DMS53 treated with DMSO at 0.1 percent for 48 hours (cell line): ENCODE measurements at regions not wholly inside any gene's neighbourhood (a gene's known extent, or its start where the extent isn't known, plus 50 kb on each side); places are given as distances from the start of the nearest gene placed in this dataset.

Source experiments
- DNase-seq: peaks from one replicate; lab custom pipeline; 2025; ENCODE audit not compliant: unreplicated experiment; lab: John Stamatoyannopoulos, UW

DNA sequence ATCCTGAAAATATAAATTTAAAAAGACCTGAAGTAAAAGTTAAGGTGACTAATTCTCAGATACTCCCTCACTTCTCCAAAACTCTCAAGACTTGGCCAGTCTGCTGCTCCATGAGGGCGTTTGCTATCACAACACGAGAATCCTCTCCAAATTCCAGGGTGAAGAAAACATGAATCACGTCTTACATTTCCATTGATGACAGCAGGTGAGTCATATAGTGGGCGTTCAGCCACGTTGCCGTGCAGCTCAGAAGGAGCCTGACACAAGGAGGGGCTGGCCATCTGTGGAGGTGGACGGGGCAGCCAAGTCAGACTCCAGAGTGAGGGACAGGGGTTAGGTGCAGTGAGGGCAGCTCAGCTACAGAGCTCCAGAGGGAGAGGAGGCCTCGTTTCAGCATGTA, 555.1 kb upstream of the ADAMTS16 start:
- DNase-seq = no peak

DNA sequence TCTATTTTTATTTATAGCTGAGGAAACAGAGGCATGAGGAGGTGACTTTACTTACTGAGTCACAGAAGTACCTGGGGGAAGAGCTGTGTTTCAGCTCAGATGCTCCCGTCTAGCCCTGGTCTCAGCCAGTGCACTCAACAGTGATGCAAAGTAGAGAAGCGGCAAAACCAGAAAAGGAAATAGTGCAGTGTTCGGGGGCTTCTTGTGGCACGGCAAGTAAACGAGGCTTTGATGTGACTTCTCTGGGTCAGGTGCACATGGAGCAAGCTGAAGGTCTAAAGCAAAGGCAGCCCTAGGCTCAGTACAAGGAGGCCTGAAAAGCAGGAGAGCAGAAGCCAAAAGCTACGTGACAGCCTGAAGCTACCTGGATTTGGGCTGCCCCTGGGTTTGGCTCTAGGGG, 526.7 kb upstream of the ADAMTS16 start:
- DNase-seq = no peak

DNA sequence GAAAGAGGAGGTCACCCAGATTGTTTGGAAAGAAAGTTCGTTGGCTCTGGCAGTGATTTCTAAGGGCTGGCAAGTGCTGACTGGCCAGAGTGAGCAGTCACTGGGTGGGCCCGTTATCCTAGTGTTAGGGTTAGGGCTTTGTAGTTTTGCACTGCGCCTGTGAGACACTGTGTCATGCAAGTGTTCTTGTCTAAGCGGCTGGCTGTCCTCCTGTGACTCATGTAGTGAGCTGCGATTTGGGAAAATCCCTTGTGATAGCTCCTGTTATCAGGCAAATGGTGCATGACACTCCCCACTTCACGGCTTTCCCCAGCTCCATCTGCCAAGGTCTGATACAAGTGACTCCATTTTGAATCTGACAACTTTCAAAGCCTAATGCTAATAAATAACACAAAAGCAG, 526.0 kb upstream of the ADAMTS16 start:
- peak; percentile 73 for DNase-seq

DNA sequence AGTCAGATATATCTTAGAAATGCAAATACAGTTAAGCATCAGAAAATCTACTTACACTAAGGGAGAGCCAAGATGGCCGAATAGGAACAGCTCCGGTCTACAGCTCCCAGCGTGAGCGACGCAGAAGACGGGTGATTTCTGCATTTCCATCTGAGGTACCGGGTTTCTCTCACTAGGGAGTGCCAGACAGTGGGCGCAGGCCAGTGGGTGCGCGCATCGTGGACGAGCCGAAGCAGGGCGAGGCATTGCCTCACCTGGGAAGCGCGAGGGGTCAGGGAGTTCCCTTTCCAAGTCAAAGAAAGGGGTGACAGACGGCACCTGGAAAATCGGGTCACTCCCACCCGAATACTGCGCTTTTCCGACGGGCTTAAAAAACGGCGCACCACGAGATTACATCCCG, 524.8 kb upstream of the ADAMTS16 start:
- DNase-seq = peak; percentile 46

DNA sequence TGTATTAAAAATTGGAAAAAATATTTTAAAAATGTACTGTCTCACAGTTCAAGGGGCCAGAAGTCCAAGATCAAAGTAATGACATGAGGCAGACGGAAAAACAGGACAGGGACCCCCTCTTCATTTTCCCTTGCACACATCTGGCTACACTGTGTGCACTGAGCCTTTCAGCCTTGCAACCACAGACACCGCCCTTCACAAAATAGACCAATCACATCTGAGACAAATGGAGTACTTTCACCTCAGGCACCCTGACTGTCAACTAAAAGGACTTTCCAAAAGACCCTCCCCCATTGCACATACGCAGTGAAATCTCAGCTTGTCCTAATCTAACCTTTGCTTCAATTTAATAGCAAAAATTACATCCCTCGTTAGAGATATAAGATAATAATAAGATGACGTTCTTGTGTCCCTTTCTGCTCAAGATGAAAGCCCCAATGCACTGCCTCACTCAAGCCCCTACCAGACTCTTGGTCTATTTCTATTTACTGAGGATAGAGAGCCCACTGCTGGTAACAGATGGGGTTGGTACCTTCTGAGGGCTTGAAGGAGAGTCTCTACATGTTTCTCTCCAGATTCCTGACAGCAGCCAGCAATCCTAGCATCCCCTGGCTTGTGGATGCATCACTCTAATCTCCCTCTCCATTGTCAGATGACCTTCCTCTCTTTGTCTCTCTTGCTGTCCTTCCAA, 514.8 kb upstream of the ADAMTS16 start:
- DNase-seq = no peak

DNA sequence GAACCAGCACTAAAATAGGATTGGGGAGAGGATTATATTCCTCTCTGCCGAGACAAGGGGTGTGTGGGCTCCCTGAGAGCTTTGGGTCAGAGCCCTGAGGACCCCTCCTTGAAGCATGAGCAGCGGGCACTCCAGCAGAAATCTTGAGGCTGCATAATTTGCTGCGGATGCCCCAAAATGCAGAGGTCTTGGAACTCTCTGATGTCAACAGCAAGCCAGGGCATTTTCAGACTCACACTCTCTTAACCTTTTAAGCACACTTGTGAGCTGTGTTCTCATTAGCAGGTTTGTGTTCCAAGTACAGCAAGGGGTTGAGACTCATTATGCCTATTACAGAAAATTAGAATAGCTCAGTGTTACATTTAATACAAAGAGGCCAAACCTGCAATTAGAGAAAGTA, 513.0 kb upstream of the ADAMTS16 start:
- no peak for DNase-seq

DNA sequence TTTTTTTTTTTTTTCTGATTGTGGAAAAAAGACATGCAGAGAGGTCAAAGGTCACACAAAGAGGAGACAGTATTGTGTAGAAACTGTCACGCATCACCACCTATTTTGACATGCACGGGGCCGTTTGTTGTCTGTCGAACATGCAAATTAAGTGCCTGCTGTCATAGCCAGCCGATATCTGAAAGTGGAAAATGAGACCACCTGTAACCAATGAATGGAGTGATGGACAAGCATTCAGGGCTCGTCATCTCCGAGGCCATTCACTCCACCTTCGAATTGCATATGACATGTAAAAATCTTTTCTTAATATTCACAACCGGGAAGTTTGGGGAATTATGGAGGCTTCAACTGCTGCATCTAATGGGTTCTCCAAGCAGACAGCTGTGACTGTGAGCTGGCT, 512.2 kb upstream of the ADAMTS16 start:
- DNase-seq = peak; percentile 81

DNA sequence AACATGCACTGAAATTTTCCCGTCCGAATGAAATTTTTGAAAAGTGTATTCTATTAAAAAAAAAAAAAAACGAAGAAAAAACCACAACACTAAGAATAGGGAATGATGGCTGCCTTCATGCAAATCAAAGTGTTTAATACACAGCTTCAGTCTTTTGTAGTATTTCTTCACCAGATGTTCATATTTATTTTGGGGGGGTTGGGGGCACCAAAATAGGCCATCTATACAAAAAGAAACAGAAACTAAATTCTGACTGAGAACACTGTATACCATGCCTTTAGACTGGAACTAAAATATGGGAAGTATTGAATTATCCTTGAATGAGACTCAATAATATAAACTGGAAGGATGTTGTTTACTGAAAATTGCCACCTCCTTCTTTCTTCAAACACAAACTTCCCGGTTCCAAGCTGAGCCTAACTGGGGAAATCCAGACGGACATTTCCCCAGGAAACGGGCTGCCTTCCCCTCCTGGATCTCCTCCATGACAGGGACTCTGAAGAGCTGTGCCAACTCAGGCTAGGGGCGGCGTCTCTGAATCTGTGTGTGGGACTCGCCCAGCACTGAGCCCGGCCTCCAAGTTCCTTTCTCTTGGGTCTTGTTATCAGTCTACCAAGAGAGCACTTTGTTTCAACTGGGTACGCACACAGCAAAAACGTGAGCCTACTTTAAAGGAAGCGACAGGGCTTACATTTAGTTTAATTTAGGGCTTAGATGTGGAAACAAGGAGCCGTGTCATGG, 511.3 kb upstream of the ADAMTS16 start:
- DNase-seq = peak; percentile 83

DNA sequence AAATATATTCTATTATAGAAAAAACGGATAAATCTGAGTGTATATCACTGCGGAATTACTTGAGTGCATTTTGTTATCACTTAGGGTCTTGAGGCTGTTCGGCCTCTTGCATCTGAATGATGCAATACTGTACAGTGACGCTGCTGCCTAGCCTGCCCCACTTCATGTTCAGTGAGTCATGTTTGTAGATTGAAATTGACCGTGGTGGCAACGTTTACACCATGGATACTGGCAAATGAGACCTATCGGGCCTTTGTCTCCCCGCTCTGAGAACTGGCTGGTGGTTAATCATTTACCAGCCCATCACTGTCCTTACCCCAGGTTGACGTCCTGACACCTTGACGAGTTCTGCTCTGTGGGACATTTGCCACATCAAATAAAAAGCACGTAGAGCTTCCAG, 510.1 kb upstream of the ADAMTS16 start:
- DNase-seq = peak; percentile 100

DNA sequence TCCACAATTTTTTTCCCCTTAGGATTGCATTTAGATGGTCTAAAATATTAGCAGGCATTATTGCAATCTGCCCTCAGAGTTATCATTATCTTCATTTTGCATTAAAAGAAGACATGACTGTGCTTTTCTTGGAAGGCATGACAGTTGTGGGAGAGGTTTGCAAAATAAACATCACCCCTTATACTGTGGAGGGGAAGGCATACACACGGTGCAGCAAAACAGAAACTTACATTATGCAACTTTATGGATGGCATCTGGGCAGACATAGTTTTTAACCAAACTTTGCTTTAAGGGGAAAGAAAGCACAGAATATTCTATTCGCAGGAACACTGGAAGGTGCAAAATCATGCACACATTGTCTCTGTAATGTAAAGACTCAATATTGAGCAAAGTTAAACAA, 505.8 kb upstream of the ADAMTS16 start:
- no peak for DNase-seq

DNA sequence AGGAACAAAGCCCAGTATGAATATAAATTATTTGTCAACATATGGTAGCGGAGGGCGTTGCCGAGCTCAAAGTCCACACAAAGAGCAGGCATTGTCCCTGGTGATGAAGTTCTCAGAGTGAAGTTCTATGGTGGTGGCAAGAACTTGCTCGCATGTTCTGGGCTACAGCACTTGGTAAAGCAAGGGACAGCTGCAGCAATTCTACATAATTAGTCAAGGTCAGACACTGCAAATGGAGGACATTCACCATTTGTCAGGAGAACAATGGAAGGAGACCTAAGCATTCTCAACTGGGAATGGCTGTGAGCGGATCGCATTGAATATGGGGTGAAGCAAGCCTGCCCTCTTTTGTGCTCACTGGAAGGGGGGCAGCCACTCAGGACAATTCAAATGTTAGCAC, 503.8 kb upstream of the ADAMTS16 start:
- no peak for DNase-seq

DNA sequence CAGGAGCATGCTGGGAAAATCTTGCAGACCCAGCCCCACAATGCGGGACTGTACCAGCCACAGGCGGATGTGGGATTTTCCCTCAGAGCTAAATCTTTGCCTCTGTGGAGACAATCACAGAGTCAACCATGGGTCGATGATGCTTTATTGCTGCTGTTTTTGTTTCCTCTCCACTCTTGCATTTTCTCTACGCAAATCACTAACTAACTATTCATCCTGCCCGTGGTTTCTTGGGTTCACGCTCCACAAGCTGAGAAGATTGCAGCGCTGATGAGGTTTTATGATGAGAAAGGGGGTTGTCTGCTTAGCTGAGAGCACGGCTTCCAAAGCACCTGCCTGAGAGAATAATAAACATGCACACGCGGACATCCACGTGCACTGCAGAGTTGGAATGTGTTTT, 500.2 kb upstream of the ADAMTS16 start:
- no peak for DNase-seq

DNA sequence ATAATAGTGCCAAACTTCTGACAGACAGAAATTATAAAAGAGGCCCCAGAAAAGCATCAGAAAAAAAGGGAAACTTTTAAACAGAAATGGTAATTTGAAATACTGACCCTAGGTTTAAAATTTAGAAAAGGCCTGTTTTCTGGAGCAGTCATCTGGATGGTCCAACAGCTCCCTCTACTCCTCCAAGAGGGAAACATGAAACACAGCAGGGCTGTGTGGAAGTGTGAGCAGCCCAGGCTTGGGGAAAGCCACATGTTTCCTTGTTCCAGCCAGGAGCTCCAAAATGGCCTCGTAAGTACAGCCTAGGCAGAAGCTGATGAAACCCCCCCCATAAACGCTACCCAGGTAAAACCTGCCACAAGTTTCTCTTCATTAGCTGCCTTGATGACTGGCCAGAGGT, 499.3 kb upstream of the ADAMTS16 start:
- DNase-seq = peak; percentile 85

DNA sequence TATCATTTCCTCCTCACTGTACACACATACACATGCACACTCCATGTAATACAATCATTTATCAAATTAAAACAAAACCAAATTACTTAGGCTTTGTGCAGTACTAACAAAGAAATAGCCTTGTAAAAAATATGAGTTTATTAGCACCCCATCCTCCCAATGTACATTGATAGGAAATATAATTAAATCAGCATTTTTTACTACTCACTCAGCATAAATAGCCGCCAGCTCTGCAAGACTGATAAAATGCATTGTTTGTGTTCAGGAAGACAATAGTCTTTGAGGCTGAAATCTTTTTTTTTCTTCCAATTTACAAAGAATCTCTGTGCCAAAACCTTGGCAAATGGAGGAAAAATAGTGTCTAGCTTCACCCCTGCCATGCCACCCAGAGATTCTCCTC, 497.6 kb upstream of the ADAMTS16 start:
- no peak for DNase-seq

DNA sequence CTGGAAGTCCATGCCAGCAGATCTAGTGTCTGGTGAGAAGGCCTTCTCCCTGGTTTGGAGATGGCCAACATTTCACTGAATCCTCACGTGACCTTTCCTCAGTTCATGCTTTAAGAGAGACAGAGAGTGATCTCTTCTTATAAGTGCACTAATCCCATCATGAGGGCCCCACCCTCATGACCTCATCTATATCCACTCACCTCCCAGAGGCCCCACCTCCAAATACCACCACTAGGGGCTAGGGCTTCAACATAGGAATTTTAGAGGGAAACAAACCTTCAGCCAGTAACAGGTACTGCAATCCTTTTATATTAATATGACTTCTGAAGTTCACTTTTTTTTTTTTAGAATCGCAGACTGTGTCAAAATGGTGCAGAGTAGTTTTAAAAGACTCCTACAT, 496.9 kb upstream of the ADAMTS16 start:
- DNase-seq = no peak

DNA sequence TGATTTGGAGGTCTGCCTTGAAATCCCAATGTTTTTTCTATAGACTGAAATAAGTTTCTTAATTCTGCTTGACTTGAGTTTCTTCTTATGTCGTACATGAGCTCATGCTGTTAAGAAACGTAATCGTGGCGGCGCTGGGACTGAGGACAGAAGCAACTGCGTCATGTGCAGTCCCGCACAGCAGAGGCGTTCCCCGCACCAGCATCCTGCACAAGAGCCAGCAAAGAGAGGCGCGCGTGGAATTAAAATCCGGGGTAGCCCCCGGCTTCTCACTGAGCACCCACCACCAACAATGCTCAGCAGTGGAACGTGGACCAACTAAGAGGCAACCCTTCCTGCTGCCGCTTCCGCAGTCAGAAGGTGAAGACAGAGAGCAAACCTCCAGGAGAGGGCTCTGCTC, 496.2 kb upstream of the ADAMTS16 start:
- no peak for DNase-seq

DNA sequence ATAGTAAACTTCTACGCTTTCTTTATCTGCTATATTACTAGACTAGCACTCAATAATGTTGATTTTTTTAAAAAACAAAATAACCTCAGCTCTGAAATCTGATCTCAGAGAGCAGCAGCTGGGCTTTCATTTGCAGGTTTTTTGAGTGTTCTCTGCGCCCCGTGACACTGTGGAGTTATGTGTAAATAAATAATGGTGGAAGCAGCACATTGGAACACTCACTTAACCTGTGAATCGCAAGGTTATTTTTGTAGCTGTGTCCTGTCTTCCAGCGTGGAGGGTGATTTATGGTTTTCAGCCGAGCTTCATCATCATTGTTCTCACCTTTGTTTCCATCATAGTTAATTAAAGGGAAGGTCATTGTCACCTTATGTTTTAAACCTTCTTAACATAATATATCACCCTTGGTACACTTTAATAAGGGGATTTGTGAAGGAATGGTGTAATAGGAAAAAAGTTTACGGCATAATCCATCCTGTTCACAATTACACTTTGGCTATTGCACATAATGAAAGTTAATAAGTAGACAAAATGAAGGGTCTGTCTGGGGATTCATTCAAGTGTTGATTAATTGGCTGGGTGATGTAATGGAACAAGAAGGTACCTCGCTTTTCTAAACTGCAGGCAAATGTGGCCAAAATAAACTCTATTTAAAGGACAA, 493.3 kb upstream of the ADAMTS16 start:
- peak; percentile 26 for DNase-seq

DNA sequence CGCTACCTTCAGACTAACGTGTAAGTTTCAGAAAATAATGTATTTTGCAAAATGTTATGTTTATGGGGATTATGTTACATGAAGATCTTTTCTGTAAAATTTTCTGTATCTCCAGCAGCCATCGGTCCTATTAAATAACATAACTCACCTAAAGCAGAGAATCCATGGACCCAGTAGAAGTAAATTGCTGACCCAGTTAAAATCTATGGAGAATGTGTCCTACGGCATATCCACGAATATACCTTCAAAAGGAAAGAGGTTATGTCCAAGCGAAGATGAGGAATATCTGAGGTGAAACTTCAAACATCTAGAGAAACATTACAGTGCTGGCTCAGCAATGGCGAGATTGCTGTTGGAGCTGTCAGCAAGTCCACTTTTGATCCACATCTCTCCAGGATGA, 492.2 kb upstream of the ADAMTS16 start:
- DNase-seq = no peak

DNA sequence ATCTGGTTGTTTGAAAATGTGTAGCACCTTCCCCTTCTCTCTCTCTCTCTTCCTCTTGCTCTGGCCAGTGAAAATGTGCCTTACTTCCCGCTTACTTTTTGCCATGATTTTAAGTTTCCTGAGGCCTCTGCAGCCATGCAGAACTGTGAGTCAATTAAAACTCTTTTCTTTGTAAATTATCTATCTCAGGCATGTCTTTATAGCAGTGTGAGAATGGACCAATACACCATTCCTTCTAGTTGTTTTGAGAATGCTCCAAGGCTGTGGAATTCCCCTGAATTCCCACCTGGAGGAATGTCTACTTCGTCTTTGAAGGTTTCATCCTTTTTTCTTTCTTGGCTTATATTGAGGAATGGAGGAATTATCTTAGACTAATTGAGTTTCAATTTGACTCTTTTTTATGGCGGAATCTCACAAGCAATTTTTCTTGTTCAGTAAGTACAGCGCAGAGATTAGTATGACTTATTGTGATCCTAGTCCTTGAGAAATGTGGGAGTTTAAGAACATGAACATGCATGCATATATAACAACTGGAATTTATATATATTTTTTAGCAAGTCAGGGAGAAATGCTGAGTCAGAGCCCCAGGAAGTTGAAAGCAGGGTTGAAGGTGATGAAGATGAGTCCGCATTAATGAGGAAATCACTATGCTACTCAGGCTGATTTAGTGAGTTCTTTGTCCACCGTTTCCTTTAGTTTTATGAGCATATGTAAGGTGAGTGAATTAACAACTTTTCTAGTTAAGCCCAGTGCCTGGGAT, 488.1 kb upstream of the ADAMTS16 start:
- DNase-seq = no peak

DNA sequence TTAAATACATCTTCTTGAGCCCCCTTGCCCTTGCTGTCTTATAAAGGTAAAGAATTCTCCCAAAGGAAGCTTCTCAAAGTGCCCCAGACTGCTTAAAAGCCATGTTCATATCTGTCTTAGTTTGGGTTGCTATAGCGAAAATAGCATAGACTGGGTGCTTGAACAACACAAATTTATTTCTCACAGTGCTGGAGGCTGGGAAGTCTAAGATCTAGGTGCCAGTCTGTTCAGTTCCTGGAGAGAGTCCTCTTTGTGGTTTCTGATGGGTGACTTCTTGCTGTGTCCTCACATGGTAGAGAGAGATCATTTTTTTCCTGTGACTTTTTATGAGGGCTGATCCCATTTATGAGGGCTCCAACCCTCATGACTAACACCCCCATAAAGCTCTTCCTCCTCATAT, 486.7 kb upstream of the ADAMTS16 start:
- DNase-seq = no peak

DNA sequence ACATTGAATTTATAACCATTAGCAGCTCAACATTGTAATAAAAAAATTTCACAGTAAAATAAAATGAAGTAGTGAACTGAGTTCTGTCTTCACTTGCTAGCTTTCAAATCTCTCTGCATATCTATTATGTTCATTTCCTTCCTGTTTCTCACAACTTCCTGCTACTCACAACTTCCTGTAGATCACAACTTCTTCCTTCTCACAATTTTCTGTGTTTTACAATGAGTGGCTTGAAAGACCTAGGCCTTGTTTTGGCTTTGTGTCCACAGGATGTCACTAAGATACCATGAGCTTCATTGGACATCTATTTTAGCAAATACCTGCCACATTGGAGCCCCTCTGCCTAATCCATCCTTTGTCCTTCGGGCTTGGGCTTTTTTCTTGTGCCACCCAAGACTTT, 480.3 kb upstream of the ADAMTS16 start:
- DNase-seq = no peak

DNA sequence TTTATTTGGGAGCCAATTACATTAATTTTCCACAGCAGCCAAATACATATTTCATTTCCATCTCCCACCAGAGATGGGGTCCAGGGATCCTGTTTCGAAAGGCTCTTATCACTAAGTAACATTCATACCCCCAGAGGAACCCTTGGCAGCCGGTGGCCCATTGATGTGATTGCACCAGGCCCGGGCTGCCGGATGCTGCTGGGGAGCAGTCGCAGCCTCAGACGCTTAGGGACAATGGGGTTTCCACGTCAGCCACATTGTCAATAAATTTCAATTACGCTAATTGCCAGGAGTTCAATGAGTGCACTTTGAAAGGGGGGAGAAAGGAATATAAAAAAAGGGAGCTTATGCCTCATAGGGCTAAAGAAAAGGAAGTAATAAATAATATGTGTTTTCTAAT, 478.8 kb upstream of the ADAMTS16 start:
- DNase-seq = no peak
